ENCODE measurements at regions not wholly inside any gene's neighbourhood (a gene's known extent, or its start where the extent isn't known, plus 50 kb on each side); places are given as distances from the start of the nearest gene placed in this dataset.

DNA sequence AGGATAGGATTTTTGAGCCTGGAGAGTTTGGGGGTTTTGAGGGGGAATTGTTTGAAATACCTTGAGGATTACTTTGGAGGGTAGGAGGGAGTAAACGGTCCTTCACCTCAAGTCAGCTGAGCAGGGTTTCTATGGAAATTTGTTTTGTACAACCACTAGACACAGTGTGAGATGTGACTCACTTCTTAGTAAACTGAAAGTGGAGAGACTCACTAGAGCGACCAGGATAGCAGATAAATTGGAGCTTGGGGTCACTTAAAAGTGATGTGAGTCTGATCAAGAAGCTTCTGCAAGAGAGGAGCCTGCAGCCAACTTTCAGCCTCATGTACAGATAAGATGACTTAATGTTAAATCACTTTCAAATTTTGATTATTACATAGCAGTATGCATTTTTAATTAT lies 1945.9 kb upstream of the NUDT12 start:
- no peaks in the 10 kb centered on the region for H3K36me3 ChIP-seq (ENCODE audit: insufficient read depth, low read length)
- peak overlapping the region; percentile 39 for H3K4me2 ChIP-seq (ENCODE audit: low read length)
- no peak overlapping the region for H3K27ac ChIP-seq (ENCODE audit: low read depth, low read length)
- no peak overlapping the region for H3K9ac ChIP-seq (ENCODE audit: low read length)
- Mint-ChIP-seq H3K9me3 (ENCODE audit: unreplicated experiment) (no peaks in the 10 kb centered on the region), H3K27me3 (ENCODE audit: low read depth, unreplicated experiment) (no peaks in the 10 kb centered on the region), H3K27ac (ENCODE audit: unreplicated experiment) (no peak overlapping the region), H3K4me1 (ENCODE audit: low read depth, unreplicated experiment) (peaks cover 2% of the 10 kb centered on the region), H3K36me3 (ENCODE audit: low read depth, unreplicated experiment) (no peaks in the 10 kb centered on the region), H3K4me3 (ENCODE audit: unreplicated experiment) (no peak overlapping the region)
- no peaks in the 10 kb centered on the region for H3K4me1 ChIP-seq (ENCODE audit: insufficient read depth, low read length)
- no peaks in the 10 kb centered on the region for H3K79me2 ChIP-seq (ENCODE audit: insufficient read depth, low read length)
- no peaks in the 10 kb centered on the region for H3K27me3 ChIP-seq (ENCODE audit: insufficient read depth, low read length)
- H4K20me1 ChIP-seq (ENCODE audit: insufficient read depth, low read length), result no peaks in the 10 kb centered on the region
- DNase-seq (ENCODE audit: low read depth) (peak; percentile 24), FAIRE-seq (no peak)
- H3K4me3 ChIP-seq (ENCODE audit: insufficient read depth, low read depth, low read length), result no peak overlapping the region
- TF ChIP-seq EZH2 (IDR thresholded peaks at IDR 0.05; ENCODE audit: insufficient read depth, low read length), result no peak
- TF ChIP-seq, protein P1, sequence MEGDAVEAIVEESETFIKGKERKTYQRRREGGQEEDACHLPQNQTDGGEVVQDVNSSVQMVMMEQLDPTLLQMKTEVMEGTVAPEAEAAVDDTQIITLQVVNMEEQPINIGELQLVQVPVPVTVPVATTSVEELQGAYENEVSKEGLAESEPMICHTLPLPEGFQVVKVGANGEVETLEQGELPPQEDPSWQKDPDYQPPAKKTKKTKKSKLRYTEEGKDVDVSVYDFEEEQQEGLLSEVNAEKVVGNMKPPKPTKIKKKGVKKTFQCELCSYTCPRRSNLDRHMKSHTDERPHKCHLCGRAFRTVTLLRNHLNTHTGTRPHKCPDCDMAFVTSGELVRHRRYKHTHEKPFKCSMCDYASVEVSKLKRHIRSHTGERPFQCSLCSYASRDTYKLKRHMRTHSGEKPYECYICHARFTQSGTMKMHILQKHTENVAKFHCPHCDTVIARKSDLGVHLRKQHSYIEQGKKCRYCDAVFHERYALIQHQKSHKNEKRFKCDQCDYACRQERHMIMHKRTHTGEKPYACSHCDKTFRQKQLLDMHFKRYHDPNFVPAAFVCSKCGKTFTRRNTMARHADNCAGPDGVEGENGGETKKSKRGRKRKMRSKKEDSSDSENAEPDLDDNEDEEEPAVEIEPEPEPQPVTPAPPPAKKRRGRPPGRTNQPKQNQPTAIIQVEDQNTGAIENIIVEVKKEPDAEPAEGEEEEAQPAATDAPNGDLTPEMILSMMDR (IDR thresholded peaks at IDR 0.05; ENCODE audit: insufficient read depth, low read depth, low read length), result no peak
- H2AFZ ChIP-seq (ENCODE audit: low read depth, low read length), result no peak overlapping the region
- H3K9me3 ChIP-seq (ENCODE audit: insufficient read depth, low read depth, low read length), result no peaks in the 10 kb centered on the region

DNA sequence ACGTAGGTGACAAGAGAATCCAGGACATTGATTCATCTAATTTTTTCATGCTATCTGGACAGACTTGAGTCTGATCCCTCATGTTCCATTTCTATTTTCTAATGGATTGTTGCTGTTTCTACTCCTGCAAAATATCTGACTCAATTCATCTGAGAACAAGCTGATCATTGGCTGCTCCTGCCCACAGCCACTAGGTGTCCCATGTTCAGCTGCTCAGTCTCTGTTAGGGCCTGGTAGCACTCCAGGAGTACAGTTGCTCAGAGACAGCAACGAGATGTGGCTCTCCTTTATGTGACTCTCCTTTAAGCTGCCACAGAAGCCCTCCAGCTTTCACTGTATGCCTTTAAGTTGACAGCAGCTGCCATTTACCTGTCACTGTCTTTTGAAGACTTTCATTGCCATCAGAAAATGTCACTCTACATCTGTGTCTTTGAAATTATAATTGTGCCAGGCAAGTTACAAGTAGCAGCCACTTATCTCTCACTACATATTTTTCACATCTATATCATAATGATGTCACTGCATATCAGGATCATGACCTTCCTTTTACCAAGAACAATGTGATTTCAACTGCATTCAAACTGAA lies 1944.2 kb upstream of the NUDT12 start:
- Histone ChIP-seq H3K36me3 (ENCODE audit: insufficient read depth, low read length) (no peaks in the 10 kb centered on the region), H3K4me2 (ENCODE audit: low read length) (no peak overlapping the region), H3K27ac (ENCODE audit: low read depth, low read length) (no peak overlapping the region), H3K27me3 (ENCODE audit: insufficient read depth, low read length) (no peaks in the 10 kb centered on the region), H3K4me1 (ENCODE audit: insufficient read depth, low read length) (no peaks in the 10 kb centered on the region), H3K79me2 (ENCODE audit: insufficient read depth, low read length) (no peaks in the 10 kb centered on the region), H2AFZ (ENCODE audit: low read depth, low read length) (peak overlapping the region; percentile 6), H3K4me3 (ENCODE audit: insufficient read depth, low read depth, low read length) (no peak overlapping the region), H4K20me1 (ENCODE audit: insufficient read depth, low read length) (no peaks in the 10 kb centered on the region), H3K9me3 (ENCODE audit: insufficient read depth, low read depth, low read length) (no peaks in the 10 kb centered on the region), H3K9ac (ENCODE audit: low read length) (no peak overlapping the region)
- TF ChIP-seq EZH2 (IDR thresholded peaks at IDR 0.05; ENCODE audit: insufficient read depth, low read length), result no peak
- TF ChIP-seq, protein P1 (IDR thresholded peaks at IDR 0.05; ENCODE audit: insufficient read depth, low read depth, low read length), result peak; percentile 30
- DNase-seq (ENCODE audit: low read depth) (no peak), FAIRE-seq (no peak)
- Mint-ChIP-seq H3K9me3 (ENCODE audit: unreplicated experiment) (no peaks in the 10 kb centered on the region), H3K27ac (ENCODE audit: unreplicated experiment) (no peak overlapping the region), H3K36me3 (ENCODE audit: low read depth, unreplicated experiment) (no peaks in the 10 kb centered on the region), H3K4me3 (ENCODE audit: unreplicated experiment) (no peak overlapping the region), H3K27me3 (ENCODE audit: low read depth, unreplicated experiment) (no peaks in the 10 kb centered on the region), H3K4me1 (ENCODE audit: low read depth, unreplicated experiment) (peaks cover 2% of the 10 kb centered on the region)

DNA sequence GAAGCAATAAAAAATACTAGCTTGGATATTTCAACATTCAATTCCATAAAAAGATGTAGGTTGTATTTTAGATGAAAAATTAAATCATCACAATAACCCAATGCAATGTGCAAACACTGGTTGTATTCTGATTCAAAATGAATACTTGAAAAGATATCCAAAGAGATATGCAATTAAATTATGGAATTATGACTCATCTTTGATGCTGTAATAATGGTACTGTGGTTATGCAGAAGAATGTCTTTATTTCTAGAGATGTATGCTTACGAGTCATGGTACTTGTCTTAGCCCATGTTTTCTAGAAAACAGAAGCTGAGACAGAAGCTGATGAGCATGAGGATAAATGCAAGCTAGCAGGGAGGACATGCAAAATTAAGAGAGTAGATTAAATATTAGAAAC lies 1941.4 kb upstream of the NUDT12 start:
- Mint-ChIP-seq H3K9me3 (ENCODE audit: unreplicated experiment) (no peaks in the 10 kb centered on the region), H3K4me1 (ENCODE audit: low read depth, unreplicated experiment) (peaks cover 2% of the 10 kb centered on the region)
- H3K4me3 ChIP-seq (ENCODE audit: insufficient read depth, low read depth, low read length), result no peak overlapping the region

More for the DNA sequence above, 1941.4 kb upstream of the NUDT12 start:
- H2AFZ ChIP-seq (ENCODE audit: low read depth, low read length), result no peak overlapping the region
- H4K20me1 ChIP-seq (ENCODE audit: insufficient read depth, low read length), result no peaks in the 10 kb centered on the region
- no peaks in the 10 kb centered on the region for H3K36me3 ChIP-seq (ENCODE audit: insufficient read depth, low read length)
- no peak overlapping the region for H3K4me2 ChIP-seq (ENCODE audit: low read length)
- TF ChIP-seq, protein P1 (IDR thresholded peaks at IDR 0.05; ENCODE audit: insufficient read depth, low read depth, low read length), result no peak
- no peak for TF ChIP-seq EZH2 (IDR thresholded peaks at IDR 0.05; ENCODE audit: insufficient read depth, low read length)
- FAIRE-seq, result no peak
- peak; percentile 10 for DNase-seq (ENCODE audit: low read depth)
- H3K27ac ChIP-seq (ENCODE audit: low read depth, low read length), result no peak overlapping the region
- H3K9me3 ChIP-seq (ENCODE audit: insufficient read depth, low read depth, low read length), result no peaks in the 10 kb centered on the region
- no peak overlapping the region for H3K9ac ChIP-seq (ENCODE audit: low read length)
- Mint-ChIP-seq H3K27me3 (ENCODE audit: low read depth, unreplicated experiment) (no peaks in the 10 kb centered on the region), H3K36me3 (ENCODE audit: low read depth, unreplicated experiment) (no peaks in the 10 kb centered on the region), H3K4me3 (ENCODE audit: unreplicated experiment) (no peak overlapping the region), H3K27ac (ENCODE audit: unreplicated experiment) (no peak overlapping the region)
- H3K4me1 ChIP-seq (ENCODE audit: insufficient read depth, low read length), result no peaks in the 10 kb centered on the region
- H3K79me2 ChIP-seq (ENCODE audit: insufficient read depth, low read length), result no peaks in the 10 kb centered on the region
- no peaks in the 10 kb centered on the region for H3K27me3 ChIP-seq (ENCODE audit: insufficient read depth, low read length)

All from astrocyte (in vitro differentiated cells and primary cell).